HG03045 (cell line): ENCODE measurements at regions not wholly inside any gene's neighbourhood (a gene's known extent, or its start where the extent isn't known, plus 50 kb on each side); places are given as distances from the start of the nearest gene placed in this dataset.

Experiments
- ATAC-seq: cut with Tn5 transposase; IDR thresholded peaks from one replicate; pipeline ENCODE4 v1.9.1; 2021; ENCODE audit warnings: mild to moderate bottlenecking, moderate library complexity; ENCODE audit not compliant: unreplicated experiment

DNA sequence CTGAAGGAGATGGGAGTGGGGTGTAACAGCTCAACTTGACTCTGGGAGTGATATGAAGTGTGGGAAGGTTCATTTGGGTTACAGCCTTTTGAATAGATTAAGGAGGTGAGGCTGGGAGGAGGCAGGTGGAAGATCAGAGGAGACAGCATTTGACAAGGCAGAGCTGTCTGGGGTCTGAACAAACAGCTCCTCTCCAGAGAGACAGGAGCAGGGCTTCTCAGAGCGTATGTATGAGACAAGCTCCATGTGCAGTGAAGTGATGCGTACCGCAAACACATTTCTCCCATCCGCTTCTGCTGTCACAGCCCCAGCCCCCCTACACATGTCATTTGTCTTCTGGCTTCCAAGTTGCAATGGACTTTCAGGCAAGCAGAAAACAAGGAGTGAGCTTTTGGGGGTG is 137.1 kb upstream of the E2F8 start:
- ATAC-seq, result no peak

DNA sequence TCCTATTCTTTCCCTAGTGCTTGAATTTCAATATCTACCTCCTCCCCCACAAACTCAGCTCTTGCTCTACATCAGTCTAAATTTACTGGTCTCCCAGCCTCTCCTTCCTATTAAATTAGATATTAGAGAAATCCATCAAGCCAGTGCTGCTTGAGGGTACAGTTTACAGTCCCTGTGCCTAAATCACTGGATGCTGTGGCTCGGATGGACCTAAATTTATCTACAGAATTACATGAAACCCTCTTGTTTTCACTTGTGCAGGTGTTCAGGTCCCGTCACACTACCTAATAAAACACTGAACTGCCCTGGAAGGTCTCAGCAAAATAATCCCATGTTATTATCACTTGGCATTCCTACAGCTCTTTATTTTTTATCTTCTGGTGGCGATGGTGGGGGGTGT is 134.7 kb upstream of the E2F8 start:
- ATAC-seq, result no peak

DNA sequence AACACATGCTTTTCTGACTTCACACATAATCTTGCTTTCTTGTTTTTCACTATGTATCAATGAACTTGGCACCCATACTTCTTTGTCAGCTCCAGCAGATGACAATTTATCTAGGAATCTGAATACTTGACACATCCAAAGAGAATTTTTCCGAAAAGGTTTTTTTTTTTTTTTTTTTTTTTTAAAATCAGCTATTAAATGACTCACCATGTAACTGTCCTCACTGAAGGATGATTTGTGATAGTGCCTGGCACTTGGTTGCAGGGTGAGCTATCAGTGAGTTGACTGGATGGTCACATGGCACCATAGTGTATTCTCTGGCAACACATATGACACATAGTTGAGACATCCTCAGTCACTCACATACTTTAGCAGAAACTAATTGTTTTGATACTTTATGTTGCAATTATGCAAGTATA is 133.4 kb upstream of the E2F8 start:
- no peak for ATAC-seq

DNA sequence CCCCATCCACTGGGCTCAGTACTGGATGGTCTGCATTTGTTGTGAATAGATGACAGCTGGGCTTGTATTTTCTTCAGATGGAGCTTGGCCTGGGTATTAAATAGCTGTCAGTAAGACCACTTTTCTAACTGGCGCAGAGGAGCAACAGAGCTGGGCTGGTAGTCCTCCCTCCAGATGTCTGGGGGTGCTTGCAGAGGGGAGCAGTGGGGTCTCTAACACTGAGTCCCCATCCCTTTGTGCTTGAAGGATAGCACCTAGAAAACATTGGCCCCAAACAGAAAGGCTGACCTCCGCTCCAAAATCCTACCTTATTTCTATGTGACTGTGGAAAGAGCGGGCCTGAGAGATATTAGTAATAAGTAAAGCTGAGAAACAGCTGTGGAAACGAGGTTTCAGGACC is 131.6 kb upstream of the E2F8 start:
- no peak for ATAC-seq

DNA sequence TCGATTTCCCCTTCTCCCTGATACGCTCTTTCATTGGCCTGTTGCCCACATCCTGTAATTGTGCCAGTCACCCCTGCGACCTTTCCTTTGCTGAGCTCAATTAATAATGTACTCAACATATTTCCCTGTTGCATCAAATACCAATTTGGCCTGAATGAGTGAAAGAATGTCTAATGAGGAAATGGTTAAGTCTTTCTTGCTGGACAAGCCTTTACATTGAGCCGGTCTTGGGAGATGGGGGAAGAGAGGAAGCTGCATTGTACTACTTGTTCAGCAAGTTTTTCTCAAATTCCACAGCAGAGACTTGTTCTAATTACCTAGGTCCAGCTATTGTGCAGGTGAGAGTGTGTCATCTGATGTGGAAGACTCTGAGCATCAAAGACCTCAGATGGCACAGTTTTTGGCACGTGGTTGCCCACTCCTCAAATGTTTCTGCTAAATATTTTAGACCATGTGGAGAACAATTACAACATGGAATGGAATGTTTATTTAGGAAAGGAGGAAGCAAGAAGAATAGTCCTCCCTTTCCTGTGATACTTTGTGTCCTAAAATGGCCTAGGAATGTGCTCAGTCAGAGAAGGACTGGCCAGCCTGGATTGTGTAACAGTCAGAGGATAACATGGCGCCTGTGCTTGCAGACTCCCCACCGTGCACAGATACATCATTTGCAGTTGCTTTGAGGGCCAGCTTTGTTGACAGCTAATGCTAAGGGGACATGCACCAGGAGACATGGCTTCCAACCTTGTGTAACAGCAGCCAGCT is 129.5 kb upstream of the E2F8 start:
- no peak for ATAC-seq

DNA sequence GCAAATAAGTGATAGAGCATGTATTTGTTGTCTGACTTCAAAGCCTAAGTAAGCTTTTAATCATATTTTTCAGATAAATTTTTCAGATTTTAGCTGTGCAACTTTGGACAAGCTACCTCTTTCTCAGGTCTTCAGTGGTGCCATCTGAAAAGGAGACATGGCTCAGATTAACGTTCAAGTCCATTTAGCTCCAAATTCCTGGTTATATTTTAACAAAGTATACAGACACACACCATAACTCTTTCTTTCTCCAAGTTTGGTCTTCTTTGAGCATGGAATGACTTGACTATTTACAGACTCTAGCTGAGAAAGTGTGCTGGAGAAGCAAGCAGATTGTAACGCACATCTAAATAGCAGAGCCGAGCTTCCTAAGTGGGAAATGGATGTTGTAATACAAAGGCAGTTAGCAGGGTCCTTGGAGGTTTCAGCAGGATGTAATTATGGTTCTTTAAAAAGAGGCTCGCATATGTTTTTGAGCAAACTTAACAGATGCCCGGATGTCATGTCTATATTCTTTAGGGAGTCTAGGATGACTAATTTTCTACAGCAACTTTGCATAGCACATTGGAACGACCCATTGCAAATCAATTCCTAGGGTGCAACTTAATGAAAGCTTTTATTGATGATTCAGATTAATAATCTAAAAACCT is 128.1 kb upstream of the E2F8 start:
- no peak for ATAC-seq

DNA sequence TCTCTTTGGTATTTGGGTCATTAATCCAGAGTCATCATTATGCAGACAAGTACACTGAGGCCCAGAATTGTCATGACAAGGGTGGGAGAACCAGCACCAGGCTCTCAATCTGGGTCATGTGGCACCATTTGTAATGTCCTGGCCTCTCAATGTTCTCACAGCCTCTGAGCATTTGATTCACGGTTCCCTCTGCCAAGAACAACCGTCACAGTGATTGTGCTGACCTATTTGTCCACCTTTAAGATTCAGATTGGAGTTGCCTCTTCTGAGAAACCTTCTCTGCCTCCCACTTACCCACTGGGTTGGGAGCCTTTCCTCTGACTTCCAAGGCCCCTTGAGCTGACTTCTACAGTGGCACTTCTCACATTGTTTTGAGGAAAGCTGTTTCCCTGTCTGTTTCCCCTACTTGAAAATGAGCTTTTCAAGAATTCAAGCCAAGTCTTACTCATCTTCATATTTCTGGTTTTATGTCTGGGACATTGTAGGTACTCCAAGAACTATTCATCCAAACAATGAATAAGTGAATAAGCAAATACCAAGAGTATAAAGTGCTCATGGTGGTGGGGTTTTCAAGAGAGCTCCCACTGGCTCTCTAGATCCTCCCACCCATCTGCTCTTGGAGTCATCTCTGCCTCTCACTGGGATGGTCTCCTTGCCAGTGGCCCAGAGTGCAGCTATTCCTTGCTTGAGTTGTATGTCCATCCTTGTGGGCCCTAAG is 126.4 kb upstream of the E2F8 start:
- ATAC-seq, result no peak

DNA sequence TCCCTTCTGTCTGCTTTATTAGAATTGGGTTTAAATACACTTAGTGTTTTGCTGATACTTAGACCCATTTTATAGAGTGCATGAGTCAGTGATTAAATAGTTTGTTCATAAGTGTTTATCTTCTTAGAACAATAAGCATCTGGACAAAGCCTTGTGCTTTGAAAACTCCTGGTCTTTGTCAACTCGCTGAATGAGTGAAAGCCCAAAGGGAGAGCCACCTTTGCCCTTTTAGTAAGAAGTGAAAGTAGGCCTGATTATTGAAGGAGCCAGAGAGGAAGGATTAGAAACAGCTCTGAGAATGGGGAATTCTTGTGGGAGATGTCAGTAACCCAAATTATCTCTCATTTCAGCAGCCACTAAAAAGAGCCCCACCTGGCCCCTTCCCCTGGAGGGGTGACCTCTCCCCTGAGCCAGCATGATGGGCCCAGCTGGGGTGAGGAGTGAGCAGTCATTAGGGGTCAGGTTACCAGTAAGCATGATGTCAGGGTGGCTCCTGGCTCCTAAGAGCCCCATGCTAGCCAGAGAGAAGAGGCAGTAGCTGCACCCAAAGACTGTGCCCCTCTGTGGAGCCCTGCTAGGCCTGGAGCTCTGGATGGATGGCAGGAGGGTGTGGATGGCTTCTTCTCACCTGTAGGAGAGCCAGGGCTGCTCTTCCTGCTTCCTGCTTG is 125.1 kb upstream of the E2F8 start:
- ATAC-seq, result no peak

DNA sequence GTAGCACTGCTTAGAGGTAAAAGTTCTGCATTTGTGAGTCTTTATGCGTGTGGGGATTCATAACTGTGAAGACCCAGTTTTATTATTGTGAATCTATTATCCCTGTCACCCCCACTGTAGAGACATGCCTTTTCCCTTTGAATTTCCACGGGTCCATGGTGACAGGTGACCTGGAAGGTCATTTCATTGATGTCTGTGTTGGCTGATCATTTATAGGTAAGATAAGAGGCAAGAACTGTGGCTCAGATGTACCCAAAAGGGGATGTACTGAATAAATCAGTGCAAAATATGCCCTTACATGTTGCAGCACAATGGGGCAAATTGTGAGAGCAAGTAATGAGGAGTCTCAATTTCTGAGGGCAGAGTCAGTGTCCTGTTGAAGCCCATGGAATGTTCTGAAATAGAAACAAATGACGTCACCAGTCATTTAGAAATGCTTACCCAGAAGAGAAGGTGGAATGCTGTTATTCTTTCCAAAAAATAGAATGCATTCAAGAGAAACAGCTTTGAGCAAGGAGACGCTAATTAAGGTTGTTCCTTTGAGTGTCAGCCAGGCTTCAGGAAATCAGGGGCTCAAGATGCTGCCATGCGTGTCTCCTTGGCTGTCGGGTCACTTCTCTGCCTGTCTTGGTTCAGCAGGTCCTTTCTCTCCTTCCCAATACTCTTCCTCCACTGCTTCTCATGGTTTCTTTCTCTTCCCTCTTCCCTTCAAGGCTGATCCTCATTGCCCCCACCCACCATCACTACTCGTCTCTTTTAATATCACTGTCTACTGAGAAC is 118.7 kb upstream of the E2F8 start:
- ATAC-seq, result no peak

DNA sequence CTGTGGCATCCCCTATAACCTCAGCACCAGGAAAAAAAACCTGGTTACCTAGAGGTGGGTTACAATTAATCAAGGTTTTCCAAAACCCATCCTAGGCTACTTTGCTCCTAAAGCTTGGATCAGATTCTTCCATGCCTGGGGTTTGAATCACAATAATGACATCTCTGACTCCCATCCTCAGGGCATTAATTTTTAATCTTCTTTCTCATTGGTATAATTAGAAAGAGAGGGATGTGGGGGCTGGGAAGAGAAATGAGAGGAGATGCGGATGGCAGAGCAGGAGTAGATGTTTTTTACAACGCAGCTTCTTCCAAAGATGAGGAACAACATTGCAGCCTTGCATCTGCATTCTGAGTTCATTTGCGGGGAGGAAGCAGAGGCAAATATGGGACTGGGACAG is 117.2 kb upstream of the E2F8 start:
- ATAC-seq, result no peak

DNA sequence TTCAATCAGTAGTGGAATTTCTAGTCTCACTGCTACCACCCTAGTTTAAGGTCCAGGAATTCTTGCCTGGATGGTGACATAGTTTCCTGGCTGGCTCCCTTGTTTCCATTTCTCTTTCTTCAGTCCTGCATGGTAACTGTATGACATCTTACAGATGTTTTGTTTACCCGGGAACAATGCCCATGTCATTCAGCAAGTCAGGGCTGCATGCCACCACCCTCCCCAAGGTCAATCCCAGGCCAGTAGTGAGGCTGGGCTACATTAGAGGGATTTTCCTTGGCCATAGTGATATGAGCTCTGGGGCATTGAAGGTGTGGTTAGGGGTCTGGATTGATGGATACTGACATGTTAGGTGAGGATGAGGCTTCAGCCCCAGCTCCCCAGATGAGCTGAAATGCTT is 114.9 kb upstream of the E2F8 start:
- ATAC-seq, result no peak

DNA sequence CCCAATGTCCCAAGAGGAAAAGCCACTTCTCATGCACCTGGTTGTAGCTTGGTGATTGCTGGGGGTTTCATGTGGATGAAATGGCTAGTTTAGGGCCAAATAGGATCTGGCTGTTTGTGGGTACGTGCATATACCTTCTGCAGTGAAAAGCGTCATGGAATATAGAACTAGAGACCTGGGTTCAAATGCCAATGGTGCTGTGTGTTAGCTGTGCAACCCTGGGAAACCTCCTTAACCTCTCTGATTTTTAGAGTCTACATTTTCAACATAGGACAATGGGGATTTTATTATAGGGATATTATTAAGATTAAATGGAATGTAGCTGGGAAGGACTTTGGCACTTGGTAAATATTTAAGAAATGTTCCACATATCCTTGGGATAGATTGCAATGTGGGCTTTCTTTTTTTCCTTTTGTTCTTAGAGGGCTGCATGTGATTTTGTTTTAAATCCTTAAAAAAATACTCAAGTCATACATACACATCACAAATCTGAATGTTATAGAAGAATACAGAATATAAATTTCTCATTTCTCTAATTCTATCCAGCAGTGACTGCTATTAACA is 112.6 kb upstream of the E2F8 start:
- ATAC-seq, result no peak

DNA sequence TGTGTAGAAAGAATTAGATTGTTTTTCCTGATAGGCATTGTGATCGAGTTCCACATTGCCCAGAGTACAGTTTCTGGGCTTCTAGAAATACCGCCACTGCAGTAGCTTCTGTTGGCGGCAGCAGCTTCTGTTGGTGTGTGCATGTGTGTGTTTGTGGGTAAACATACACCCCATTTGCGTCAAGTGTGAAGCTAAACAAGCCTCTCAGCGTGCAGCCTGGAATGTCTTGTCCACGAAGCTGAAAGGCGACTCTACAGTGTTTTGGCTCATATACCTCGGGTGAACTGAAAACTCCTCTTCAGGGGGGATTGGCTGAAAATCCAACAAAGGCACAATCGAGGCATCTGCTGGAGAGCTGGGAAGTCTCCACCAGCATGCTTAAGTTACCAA is 112.0 kb upstream of the E2F8 start:
- no peak for ATAC-seq

DNA sequence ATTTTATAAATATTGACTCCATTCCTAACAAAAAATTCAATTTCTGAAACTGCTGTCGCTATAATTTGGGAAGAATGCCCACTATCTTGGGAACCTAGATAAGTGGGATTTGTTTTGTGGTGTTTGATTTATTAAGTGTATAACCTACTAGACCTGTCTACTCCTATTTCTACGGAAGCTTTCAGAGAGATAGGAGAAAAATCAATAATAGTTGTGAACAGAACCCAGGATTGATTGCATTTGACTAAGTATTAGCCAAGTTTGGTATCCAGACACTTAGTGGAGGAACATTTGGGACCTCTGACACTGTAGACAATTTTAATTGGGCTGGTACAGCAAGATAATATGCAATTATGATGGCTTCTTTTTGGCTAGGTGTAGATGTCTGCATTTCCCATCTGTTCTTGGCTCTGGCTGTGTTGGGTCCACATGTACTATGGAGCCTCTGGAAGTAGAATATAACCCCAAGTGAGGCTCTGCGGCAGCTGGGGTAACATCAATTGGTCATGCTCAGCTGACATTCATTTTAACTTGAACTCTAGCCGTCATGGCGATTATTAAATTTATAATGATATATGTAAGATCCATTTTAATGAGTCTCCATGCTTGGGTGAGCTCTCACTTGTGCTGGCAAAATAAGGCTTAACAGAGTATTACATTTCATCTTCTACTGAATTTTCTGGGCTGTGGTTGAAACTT is 111.5 kb upstream of the E2F8 start:
- no peak for ATAC-seq

DNA sequence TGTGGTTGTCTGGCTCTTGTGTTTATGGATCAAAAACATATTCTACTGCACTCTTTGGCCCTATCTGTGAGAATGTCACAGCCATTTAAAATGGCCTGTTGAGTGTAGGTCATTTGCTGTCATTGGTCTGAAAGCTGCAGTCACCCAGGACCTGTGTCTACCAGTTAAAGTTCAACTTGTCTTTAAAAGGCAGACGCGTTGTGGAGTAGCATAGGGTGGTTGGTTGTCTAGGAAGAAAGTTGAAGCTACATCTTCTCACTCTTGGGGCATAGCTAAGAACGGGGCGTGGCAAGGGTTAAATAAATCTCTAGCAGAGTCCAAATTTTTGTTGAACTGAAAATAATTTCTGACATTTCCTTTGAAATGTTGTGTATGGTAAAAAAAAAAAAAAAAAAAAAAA is 110.7 kb upstream of the E2F8 start:
- ATAC-seq, result no peak

DNA sequence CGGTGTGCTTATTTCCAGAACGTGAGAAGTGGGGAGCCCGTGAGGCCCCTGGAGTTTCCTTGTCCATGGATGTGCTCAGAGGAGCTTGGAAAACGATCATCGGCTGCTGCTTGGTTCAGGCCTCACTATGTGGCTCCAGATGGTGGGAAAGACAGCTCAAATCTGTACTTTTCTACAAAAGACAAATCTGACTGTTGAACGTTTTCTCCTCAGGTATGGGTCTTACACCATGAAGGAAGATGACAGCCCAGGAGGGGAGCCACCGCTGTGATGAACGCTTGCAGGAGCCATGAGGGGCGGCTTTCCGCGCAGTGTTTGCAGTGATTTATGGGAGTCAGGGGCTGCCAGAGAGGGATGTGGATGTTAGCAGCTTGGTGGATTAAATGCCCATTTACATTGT is 109.4 kb upstream of the E2F8 start:
- ATAC-seq, result no peak

DNA sequence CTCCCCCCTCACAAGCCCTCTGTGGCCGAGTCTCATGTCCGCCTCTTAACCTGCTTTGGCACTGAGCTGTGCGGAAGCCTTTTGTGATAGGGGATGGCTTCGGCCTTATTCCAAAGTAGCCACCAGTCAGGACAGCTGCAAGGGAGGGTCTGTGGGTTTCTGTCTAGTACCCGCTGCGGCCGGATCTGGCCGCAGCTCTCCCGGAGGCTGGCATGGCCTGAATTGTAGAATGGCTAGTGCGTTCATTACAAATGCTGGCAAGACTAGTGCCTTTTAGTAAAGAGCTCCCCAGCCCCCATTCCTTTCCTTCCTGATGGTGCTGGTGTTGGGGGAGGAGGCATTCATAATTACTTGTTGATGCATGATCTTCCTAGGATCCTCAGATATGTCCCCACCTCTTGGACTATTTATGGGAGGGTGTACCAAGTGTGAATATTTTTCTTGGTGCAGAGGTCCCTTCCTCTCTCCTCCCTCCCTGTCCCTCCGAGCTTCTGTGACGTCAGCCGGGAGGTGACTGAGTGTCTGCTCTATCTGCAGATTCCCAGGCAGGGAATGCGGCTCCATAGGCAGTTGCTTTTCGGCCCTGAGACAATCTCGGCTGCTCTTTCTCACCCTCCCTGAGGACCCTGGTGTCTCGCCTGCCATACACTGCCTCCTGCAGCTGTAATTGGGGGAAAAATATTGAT is 108.7 kb upstream of the E2F8 start:
- ATAC-seq, result no peak

DNA sequence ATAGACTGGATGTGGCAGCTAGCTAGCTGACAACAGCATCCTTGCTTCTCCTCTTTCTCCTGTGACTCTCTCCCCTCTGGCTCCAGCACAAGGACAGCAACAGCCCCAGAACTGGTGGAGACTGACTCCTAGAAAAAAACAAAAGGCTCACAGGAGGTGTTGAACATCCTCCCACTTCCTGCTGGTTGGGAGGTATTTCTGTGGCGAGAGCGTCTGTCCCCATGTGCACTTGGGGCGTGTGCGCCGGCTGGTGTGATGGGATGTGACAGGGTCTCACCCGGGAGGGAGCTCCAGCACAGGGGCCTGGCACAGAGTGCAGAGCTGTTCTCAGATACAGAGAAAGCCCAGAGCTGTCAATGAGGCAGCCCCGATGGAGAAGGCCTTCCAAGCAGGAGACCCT is 107.2 kb upstream of the E2F8 start:
- ATAC-seq, result no peak
